Upper lobe of right lung (tissue), 1 donor: ENCODE measurements at regions not wholly inside any gene's neighbourhood (a gene's known extent, or its start where the extent isn't known, plus 50 kb on each side); places are given as distances from the start of the nearest gene placed in this dataset.

Experiments used
- ATAC-seq: fragments of 200-7000 bp; cut with Tn5 transposase; one replicate; pipeline ENCODE4 v1.9.1; 2020; ENCODE audit warnings: mild to moderate bottlenecking, moderate library complexity
- DNase-seq: peaks from one replicate; pipeline ENCODE4 v3.0.0-alpha.2; 2020
- H3K27ac ChIP-seq: fragments of 200-600 bp; one replicate; pipeline ENCODE4 v1.8.0; 2022
- H3K27me3 ChIP-seq: fragments of 200-600 bp; one replicate; pipeline ENCODE4 v1.8.0; 2022; ENCODE audit warnings: mild to moderate bottlenecking
- H3K36me3 ChIP-seq: fragments of 200-600 bp; one replicate; pipeline ENCODE4 v1.8.0; 2022
- H3K4me1 ChIP-seq: fragments of 200-600 bp; one replicate; pipeline ENCODE4 v1.8.0; 2022
- H3K4me3 ChIP-seq: fragments of 200-600 bp; one replicate; pipeline ENCODE4 v1.8.0; 2022; ENCODE audit warnings: mild to moderate bottlenecking
- H3K9me3 ChIP-seq: fragments of 200-600 bp; one replicate; pipeline ENCODE4 v1.8.0; 2022
- intact Hi-C: fragments of 100-400 bp; cut with DNase I; formaldehyde crosslinking; loops from one replicate; pipeline ENCODE4 v1.11.0; 2022
- TF ChIP-seq, protein P1 (sequence below): fragments of 200-600 bp; IDR thresholded peaks from one replicate; pipeline ENCODE4 v1.8.0; 2022; ENCODE audit warnings: antibody characterized with exemption
- donor health status: DM: no; HTN: yes; CAD: no; lungs with severe emphysema.

GRCh38 chr5:61697809-61698558 is 365.9 kb downstream of the ZSWIM6 start:
- H3K4me1 ChIP-seq: no peaks in the 10 kb centered on the region

GRCh38 chr5:61701877-61702602 is 370.0 kb downstream of the ZSWIM6 start:
- no peak for DNase-seq
- no peak overlapping the region for H3K27ac ChIP-seq
- no peaks in the 10 kb centered on the region for H3K9me3 ChIP-seq
- intact Hi-C loops: no loop called here
- no peaks in the 10 kb centered on the region for H3K4me1 ChIP-seq
- TF ChIP-seq, protein P1, sequence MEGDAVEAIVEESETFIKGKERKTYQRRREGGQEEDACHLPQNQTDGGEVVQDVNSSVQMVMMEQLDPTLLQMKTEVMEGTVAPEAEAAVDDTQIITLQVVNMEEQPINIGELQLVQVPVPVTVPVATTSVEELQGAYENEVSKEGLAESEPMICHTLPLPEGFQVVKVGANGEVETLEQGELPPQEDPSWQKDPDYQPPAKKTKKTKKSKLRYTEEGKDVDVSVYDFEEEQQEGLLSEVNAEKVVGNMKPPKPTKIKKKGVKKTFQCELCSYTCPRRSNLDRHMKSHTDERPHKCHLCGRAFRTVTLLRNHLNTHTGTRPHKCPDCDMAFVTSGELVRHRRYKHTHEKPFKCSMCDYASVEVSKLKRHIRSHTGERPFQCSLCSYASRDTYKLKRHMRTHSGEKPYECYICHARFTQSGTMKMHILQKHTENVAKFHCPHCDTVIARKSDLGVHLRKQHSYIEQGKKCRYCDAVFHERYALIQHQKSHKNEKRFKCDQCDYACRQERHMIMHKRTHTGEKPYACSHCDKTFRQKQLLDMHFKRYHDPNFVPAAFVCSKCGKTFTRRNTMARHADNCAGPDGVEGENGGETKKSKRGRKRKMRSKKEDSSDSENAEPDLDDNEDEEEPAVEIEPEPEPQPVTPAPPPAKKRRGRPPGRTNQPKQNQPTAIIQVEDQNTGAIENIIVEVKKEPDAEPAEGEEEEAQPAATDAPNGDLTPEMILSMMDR: no peak
- H3K27me3 ChIP-seq: no peaks in the 10 kb centered on the region
- no peak overlapping the region for H3K4me3 ChIP-seq
- no peak for ATAC-seq
- H3K36me3 ChIP-seq: no peaks in the 10 kb centered on the region

More at GRCh38 chr5:61697809-61698558, 365.9 kb downstream of the ZSWIM6 start:
- DNase-seq (no peak), ATAC-seq (no peak)
- intact Hi-C loops: no loop called here
- no peaks in the 10 kb centered on the region for H3K27me3 ChIP-seq
- H3K4me3 ChIP-seq: no peak overlapping the region
- peaks cover under 1% of the 10 kb centered on the region for H3K9me3 ChIP-seq
- H3K27ac ChIP-seq: no peak overlapping the region
- TF ChIP-seq, protein P1: no peak
- no peaks in the 10 kb centered on the region for H3K36me3 ChIP-seq

GRCh38 chr5:61702784-61703183 is 370.7 kb downstream of the ZSWIM6 start:
- Histone ChIP-seq H3K36me3 (no peaks in the 10 kb centered on the region), H3K4me1 (no peaks in the 10 kb centered on the region), H3K27me3 (no peaks in the 10 kb centered on the region), H3K9me3 (no peaks in the 10 kb centered on the region), H3K27ac (no peak overlapping the region), H3K4me3 (no peak overlapping the region)
- no peak for DNase-seq
- TF ChIP-seq, protein P1: no peak
- intact Hi-C loops: no loop called here
- no peak for ATAC-seq

GRCh38 chr5:61704289-61704688 is 372.2 kb downstream of the ZSWIM6 start:
- Histone ChIP-seq H3K9me3 (no peaks in the 10 kb centered on the region), H3K4me3 (no peak overlapping the region), H3K36me3 (no peaks in the 10 kb centered on the region), H3K27me3 (no peaks in the 10 kb centered on the region), H3K27ac (no peak overlapping the region), H3K4me1 (no peaks in the 10 kb centered on the region)
- DNase-seq (no peak), ATAC-seq (no peak)
- TF ChIP-seq, protein P1: no peak
- intact Hi-C loops: no loop called here

DNA sequence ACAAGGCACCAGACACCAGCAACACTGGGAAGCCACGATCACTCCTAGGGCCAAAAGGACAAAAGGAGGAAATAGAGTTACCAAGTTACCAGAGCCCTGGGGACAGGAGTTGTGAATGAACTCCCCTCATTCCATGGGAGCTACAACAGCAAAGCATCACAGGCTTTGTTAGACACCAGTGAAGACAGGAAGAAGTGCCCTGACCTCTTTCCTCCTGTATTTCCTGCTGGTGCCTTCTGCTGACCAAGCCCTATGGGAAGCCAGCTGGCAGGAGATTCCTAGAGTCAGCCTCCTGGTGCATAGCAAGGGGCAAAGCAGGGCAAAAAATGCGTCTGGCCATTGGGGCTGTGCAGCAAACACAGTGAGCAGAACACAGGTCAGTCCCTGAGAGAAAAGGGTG is 374.7 kb downstream of the ZSWIM6 start:
- DNase-seq (no peak), ATAC-seq (no peak)
- Histone ChIP-seq H3K9me3 (no peaks in the 10 kb centered on the region), H3K27ac (no peak overlapping the region), H3K27me3 (no peaks in the 10 kb centered on the region), H3K4me3 (no peak overlapping the region), H3K36me3 (no peaks in the 10 kb centered on the region), H3K4me1 (no peaks in the 10 kb centered on the region)
- TF ChIP-seq, protein P1: no peak
- intact Hi-C loops: no loop called here
